Body of pancreas (tissue), 4 donors: ENCODE measurements at regions not wholly inside any gene's neighbourhood (a gene's known extent, or its start where the extent isn't known, plus 50 kb on each side); places are given as distances from the start of the nearest gene placed in this dataset.

Experiments used
- CTCF ChIP-seq, 7 experiments: fragments of 450-650 bp in 4 of 7; fragments of 200-600 bp in 3 of 7; sonication (generic) in 3 of 7; IDR thresholded peaks; one replicate each; pipeline ENCODE4 v1.5.1; 2016 to 2019; ENCODE audit warnings: antibody characterized with exemption in 7 of 7
- POLR2A ChIP-seq, 3 donors: fragments of 450-650 bp; IDR thresholded peaks; one replicate each; pipeline ENCODE4 v1.6.1; 2016; ENCODE audit warnings: antibody characterized with exemption in 3 of 3, mild to moderate bottlenecking in 2 of 3

DNA sequence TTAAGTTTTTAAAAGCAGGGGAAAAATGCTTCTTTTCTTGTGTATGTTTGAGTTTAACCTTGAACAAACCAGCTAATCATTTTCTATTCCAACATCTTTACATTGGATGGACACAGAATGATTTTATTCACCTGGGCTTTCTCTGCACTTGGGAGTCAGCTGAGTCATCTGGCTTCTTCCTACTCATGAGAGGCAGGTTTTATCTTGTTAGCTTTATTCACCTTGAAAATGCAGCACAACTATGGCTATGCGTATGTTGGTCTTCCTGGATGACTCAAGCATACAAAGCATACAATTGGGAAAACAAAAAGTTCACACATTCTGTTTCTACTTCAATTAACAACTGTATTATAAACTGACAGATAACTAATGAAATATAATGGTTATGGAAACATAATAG, 737.7 kb downstream of the FRK start:
- TF ChIP-seq POLR2A (IDR thresholded peaks at IDR 0.05) (no peak), CTCF (IDR thresholded peaks at IDR 0.05) (no peak)
